ENCODE measurements at regions not wholly inside any gene's neighbourhood (a gene's known extent, or its start where the extent isn't known, plus 50 kb on each side); places are given as distances from the start of the nearest gene placed in this dataset.
"Not testable (repeated sequence)": the region's sequence is repeated elsewhere in the genome, so short reads cannot be mapped to it uniquely, and the experiment has no call there.

GRCh38 chr3:104244680-104245220 lies 1122.0 kb upstream of the ALCAM start:
- DNase-seq (ENCODE audit: low read depth in 2 of 2): no peak

GRCh38 chr3:104245261-104245660 lies 1121.4 kb upstream of the ALCAM start:
- DNase-seq (ENCODE audit: low read depth in 2 of 2): no peak

GRCh38 chr3:104245981-104246380 lies 1120.7 kb upstream of the ALCAM start:
- DNase-seq (ENCODE audit: low read depth in 2 of 2): no peak

- no peak for DNase-seq (ENCODE audit: low read depth in 2 of 2)
These were observed 1109.2 kb upstream of the ALCAM start for GRCh38 chr3:104257486-104257885.

- DNase-seq (ENCODE audit: low read depth in 2 of 2): no peak
These were observed 1103.2 kb upstream of the ALCAM start for GRCh38 chr3:104263477-104263876.

GRCh38 chr3:104266219-104266618 lies 1100.5 kb upstream of the ALCAM start:
- not testable (repeated sequence) for DNase-seq (ENCODE audit: low read depth in 2 of 2)

GRCh38 chr3:104269771-104270170 lies 1096.9 kb upstream of the ALCAM start:
- DNase-seq (ENCODE audit: low read depth in 2 of 2): no peak

- no peak for DNase-seq (ENCODE audit: low read depth in 2 of 2)
These were observed 1093.6 kb upstream of the ALCAM start for GRCh38 chr3:104273046-104273649.

GRCh38 chr3:104275199-104275598 lies 1091.5 kb upstream of the ALCAM start:
- DNase-seq (ENCODE audit: low read depth in 2 of 2): no peak

- DNase-seq (ENCODE audit: low read depth in 2 of 2): no peak
These were observed 1087.1 kb upstream of the ALCAM start for GRCh38 chr3:104279617-104280016.

- no peak for DNase-seq (ENCODE audit: low read depth in 2 of 2)
These were observed 1085.0 kb upstream of the ALCAM start for GRCh38 chr3:104281713-104282112.

- DNase-seq (ENCODE audit: low read depth in 2 of 2): no peak
These were observed 1080.1 kb upstream of the ALCAM start for GRCh38 chr3:104286645-104287044.

GRCh38 chr3:104291437-104291851 lies 1075.3 kb upstream of the ALCAM start:
- no peak for DNase-seq (ENCODE audit: low read depth in 2 of 2)

GRCh38 chr3:104291878-104292277 lies 1074.8 kb upstream of the ALCAM start:
- no peak for DNase-seq (ENCODE audit: low read depth in 2 of 2)

GRCh38 chr3:104297617-104298016 lies 1069.1 kb upstream of the ALCAM start:
- DNase-seq (ENCODE audit: low read depth in 2 of 2): no peak

- DNase-seq (ENCODE audit: low read depth in 2 of 2): no peak
These were observed 1068.0 kb upstream of the ALCAM start for GRCh38 chr3:104298662-104299061.

GRCh38 chr3:104316118-104316517 lies 1050.6 kb upstream of the ALCAM start:
- no peak for DNase-seq (ENCODE audit: low read depth in 2 of 2)

- no peak for DNase-seq (ENCODE audit: low read depth in 2 of 2)
These were observed 1043.5 kb upstream of the ALCAM start for GRCh38 chr3:104323226-104323625.

- DNase-seq (ENCODE audit: low read depth in 2 of 2): no peak
These were observed 1019.4 kb upstream of the ALCAM start for GRCh38 chr3:104347291-104347690.

- DNase-seq (ENCODE audit: low read depth in 2 of 2): no peak
These were observed 1016.9 kb upstream of the ALCAM start for GRCh38 chr3:104349836-104350235.

GRCh38 chr3:104353951-104354350 lies 1012.8 kb upstream of the ALCAM start:
- DNase-seq (ENCODE audit: low read depth in 2 of 2): no peak

- no peak for DNase-seq (ENCODE audit: low read depth in 2 of 2)
These were observed 1007.2 kb upstream of the ALCAM start for GRCh38 chr3:104359546-104359945.

GRCh38 chr3:104360038-104360437 lies 1006.7 kb upstream of the ALCAM start:
- DNase-seq (ENCODE audit: low read depth in 2 of 2): no peak

- not testable (repeated sequence) for DNase-seq (ENCODE audit: low read depth in 2 of 2)
These were observed 1005.0 kb upstream of the ALCAM start for GRCh38 chr3:104361748-104362147.
